GM12891 (cell line): ENCODE measurements at regions not wholly inside any gene's neighbourhood (a gene's known extent, or its start where the extent isn't known, plus 50 kb on each side); places are given as distances from the start of the nearest gene placed in this dataset.

Source experiments
- POLR2A ChIP-seq: IDR thresholded peaks from 2 replicates; pipeline ENCODE4 v1.6.1; 2011; ENCODE audit warnings: low read depth, low read length, control low read depth
- POLR2AphosphoS5 ChIP-seq: IDR thresholded peaks from 2 replicates; pipeline ENCODE4 v1.6.1; 2011; ENCODE audit warnings: low read depth, low read length, control low read depth

- TF ChIP-seq POLR2A (no peak), POLR2AphosphoS5 (no peak)
Observed at GRCh38 chr16:20236579-20237289, 90.6 kb downstream of the GP2 start.
